ENCODE measurements at regions not wholly inside any gene's neighbourhood (a gene's known extent, or its start where the extent isn't known, plus 50 kb on each side); places are given as distances from the start of the nearest gene placed in this dataset.

- TF ChIP-seq REST (IDR thresholded peaks at IDR 0.05; ENCODE audit: low read depth) (no peak), CTCF (IDR thresholded peaks at IDR 0.05 in 2 of 3, conservative IDR thresholded peaks at IDR 0.05 in 1 of 3; ENCODE audit: borderline replicate concordance in 1 of 3, insufficient read depth in 1 of 3, low read depth in 2 of 3, low read length in 2 of 3) (no peak), POLR2AphosphoS5 (IDR thresholded peaks at IDR 0.05; ENCODE audit: low read depth, low read length) (no peak), POLR2A (IDR thresholded peaks at IDR 0.05; ENCODE audit: borderline replicate concordance, extremely low read depth, insufficient read depth, insufficient read length) (no peak), YY1 (IDR thresholded peaks at IDR 0.05; ENCODE audit: extremely low read depth, insufficient replicate concordance, low read depth, low read length) (no peak), EZH2phosphoT487 (IDR thresholded peaks at IDR 0.05; ENCODE audit: borderline replicate concordance) (no peak), MAX (IDR thresholded peaks at IDR 0.05) (no peak), EZH2 (IDR thresholded peaks at IDR 0.05) (no peak), SIN3A (IDR thresholded peaks at IDR 0.05; ENCODE audit: low read depth) (no peak), CEBPB (IDR thresholded peaks at IDR 0.05; ENCODE audit: low read depth) (no peak), TCF7L2 (IDR thresholded peaks at IDR 0.05; ENCODE audit: borderline replicate concordance, extremely low read depth, insufficient read depth, insufficient read length) (no peak), SP1 (IDR thresholded peaks at IDR 0.05; ENCODE audit: low read depth) (no peak)
These were observed 58.6 kb upstream of the CTBP2 start for GRCh38 chr10:125218967-125219366.

Measured in HCT116 (cell line).